NCI-H2196 treated with DMSO at 0.1 percent for 48 hours (cell line): ENCODE measurements at regions not wholly inside any gene's neighbourhood (a gene's known extent, or its start where the extent isn't known, plus 50 kb on each side); places are given as distances from the start of the nearest gene placed in this dataset.

ENCODE experiments used
- DNase-seq: peaks from one replicate; lab custom pipeline; 2025; ENCODE audit not compliant: unreplicated experiment; lab: John Stamatoyannopoulos, UW

DNA sequence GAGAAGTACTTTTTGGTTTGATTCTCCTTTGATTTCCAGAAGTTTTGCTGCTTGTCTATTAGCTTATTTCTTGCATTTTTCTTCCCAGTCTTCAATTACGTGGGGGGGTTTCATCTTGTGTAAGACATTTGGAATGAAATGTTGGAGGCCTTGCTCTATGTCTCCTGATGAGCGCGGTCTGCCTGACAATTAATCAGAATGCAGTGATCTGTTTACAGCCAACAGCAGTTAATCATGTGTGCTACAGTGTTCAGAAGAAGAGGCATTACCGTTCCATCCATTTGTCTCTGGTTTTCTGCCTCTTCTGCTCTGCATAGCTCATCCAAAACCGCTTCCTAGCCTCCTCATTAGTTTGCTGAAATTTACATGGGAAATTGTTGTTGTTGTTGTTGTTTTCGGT is 134.4 kb upstream of the ST6GAL2 start:
- DNase-seq: no peak

DNA sequence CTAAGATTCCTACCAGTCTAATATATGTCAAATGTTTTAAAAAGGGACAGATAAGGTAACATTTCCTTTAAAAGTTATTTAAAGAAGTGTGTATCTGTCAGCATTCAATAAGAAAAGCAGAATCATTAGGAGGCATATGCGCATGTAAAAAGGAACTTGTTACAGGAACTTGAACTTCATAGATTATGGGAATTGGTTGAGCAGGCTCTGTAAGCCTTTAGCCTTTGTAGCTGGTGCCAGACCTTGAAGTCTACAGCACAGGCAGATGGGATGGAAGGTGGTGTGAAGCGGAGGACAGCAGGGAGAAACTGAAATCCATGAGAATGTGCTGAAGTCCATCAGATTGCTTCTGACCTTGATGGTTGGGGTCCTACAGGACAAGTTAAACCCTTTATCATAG is 138.3 kb upstream of the ST6GAL2 start:
- DNase-seq: no peak

DNA sequence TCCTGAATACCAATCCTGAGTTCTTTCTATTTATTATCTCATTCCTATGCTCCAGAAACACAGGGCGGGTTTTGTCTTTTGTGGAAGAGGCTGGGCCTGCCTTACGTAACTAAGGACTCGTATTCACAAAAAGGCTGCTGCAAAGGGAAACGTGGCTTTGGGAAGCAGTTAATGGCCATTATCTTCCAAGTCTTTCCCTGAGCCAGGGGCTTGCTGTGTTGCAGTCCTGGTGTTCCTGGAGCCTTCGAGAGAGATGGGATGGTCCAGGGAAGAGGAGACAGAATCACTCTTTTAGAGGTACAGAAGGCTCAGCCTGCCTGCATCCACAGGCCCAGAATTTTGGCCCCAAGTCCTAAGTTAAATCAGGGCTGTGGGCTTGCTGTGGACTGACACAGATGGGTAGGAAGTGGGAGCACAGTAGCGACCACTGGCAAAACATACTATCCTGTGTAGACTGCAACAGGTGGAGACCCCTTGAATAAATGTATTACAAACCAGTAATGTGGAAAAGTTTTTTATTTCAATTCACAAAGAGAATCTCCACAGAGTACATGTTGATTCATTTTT is 139.4 kb upstream of the ST6GAL2 start:
- DNase-seq: no peak

DNA sequence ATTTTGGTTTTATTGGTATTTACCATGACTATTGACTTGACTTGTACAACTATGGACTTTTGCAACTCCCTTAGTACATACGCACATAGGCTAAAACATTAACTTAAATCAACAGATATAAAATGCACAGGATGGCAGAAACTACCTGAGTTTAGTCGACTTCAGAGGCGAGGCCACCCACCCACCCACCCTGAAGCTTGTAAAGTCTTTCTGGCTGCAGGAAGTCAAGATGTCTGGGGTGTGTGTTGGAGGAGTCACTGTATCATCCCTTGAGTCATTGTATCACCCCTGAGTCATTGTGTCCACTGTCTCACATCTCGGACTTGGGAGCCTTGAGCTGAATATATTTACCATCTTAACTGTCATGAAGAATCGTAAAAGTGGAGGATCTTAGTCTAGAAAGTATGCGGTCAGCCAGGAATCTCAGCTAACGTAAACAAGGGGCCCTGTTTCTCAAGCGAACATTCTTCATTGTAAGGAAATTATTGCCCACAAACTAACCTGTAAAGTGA is 140.0 kb upstream of the ST6GAL2 start:
- DNase-seq: no peak

DNA sequence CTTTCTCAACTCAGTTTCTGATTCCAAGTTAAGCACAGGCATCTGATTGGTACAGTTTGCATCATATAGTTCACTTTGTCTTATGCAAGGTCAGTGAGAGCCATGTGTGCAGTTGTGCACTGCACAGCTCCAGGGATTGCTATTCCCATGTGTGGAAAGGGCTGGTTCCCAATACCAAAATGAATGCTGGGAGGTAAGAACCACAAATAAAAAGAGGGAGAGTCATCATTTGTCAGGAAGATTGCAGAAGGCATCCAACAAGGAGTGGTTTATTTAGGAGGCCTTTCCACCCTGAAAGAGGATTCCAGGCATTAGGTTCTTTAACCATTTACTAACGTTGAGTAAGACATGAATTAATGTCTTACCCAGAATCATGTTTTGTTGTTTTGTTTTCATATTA is 141.2 kb upstream of the ST6GAL2 start:
- no peak for DNase-seq

DNA sequence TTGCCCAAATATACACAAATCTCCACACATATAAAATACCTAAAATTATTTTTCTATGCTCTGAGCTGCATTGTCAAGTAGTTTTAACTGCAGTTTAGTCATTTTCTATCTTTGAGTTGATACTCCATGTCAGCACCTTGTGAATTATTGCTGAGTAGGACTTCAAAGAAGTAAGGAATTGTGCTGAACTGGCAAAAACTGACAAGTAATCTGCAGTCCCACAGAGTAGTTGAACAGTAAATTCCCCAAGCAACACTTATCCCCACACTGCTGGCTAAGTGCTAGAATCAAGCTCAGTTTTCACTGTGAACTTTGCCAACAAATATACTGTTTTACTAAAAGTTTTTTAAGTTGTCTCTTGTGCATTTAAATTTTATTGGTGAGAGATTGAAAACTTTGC is 141.8 kb upstream of the ST6GAL2 start:
- DNase-seq: no peak

DNA sequence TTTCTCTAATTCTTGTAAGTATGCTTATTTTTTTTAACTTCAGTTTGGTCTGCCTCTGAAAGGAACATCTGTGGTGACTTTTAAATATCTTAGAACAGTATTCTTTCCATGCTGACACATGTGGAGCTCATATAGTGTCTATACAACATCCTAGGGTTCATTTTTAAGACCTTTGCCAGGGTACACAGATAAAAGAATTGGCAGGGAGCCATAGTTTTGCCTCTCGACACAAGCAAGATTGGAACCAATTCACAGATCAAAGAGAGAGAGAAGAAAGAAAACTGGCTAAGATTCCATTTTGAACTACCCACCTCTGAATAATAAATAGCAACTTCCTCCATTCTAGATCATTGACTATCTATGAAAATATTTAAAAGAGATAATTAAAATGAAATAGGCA is 142.7 kb upstream of the ST6GAL2 start:
- no peak for DNase-seq

DNA sequence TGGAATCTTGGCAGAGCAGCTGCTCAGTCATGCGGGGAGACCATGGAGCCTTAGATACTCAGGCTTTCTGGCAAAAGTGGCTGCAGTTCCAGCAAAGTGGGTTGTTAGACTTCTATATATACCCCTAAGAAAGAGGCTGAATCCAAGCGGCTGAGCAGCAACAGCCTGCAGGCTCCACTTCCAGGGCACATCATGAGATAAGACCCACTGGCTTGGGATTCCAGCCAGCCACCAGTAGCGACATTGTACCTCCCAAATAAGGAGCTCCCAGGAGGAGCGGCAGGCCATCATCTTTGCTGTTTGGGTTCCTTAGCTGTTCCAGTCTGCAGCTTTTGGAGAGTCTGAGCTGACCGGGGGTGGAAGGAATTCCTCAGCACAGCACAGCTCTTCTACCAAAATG is 150.3 kb upstream of the ST6GAL2 start:
- no peak for DNase-seq

DNA sequence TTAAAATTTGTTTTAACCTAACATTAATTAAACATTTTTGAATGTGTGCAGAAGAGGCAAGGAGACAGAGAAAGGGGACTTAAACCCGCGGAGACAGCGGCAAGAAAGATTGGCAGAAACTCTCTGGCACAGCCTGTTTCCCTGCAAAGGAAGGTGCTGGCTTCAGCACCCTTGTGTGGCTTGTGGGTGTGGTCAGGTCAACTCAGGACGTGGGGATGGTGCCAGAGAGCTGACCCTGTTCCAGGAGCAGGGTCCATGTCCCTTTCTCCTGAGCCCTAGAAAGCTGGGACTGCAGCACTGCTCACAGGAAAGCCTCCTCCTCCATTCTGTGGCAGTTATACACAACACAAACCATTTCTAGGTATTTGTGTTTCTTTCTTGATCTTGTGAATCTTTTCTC is 176.2 kb upstream of the ST6GAL2 start:
- no peak for DNase-seq

DNA sequence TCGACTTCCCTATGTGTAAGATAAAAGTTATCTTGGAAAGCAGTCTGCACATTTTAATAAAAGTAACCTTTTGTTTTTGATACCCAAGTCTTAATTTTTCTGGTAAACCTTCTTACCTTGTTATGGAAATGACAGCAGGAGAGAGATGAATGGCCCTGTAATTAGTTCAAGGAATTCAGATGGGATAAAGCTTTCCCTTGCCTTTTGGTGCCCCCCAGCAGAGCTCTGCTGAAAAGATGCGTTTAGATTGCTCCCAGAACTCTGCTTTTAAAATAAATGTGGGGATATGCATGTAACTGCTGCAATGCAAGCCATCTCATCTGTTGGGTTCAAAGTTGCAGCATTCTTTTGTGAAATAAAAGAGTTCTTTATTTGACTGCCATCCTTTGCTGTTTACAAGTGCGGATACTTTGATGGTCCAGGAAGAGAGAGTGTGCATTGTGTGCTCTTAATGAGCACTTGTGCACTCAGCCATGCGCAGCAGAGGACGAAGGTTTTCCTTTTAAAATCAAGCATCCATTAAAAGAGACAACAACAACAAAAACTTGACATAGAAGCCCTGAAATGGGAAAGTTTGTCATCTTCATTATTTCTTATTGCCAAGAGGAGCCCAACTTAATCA is 176.7 kb upstream of the ST6GAL2 start:
- DNase-seq: no peak

DNA sequence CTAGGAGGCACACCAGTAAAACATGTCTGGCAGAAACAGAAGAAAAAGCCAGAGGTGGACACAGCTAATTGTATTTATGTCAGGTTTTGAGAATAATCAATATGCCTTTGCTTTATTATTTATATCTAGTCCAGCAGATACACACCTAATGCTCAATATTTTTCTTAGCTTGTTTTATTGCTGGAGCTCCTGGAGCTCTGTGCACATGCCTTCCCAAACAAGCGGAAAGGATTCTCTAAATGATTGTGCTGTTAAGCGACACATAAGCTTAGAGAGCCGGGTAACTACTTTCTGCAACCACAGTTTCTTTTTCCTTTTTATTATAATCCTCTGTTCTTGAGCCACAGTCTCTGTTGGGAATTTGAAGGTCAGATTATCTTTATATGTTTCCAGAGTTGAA is 177.3 kb upstream of the ST6GAL2 start:
- DNase-seq: no peak

DNA sequence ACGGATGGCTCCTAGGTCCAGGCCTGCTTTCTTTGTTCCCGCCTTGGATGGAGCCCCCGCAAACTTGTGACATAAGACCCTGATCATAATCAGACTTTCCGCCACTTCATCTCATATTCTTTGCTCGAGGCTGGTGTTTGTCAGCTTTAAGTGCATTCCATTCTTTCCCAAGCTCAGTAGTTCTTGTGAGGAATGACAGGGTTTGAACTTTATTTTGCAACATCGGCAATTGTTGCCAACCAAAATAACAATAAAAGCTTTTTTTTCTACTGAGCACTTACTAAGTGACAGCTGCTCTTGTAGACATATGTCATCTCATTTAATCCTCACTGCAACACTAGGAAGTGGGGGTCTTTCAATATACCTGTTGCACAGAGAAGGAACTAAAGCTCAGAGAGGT is 178.8 kb upstream of the ST6GAL2 start:
- no peak for DNase-seq

DNA sequence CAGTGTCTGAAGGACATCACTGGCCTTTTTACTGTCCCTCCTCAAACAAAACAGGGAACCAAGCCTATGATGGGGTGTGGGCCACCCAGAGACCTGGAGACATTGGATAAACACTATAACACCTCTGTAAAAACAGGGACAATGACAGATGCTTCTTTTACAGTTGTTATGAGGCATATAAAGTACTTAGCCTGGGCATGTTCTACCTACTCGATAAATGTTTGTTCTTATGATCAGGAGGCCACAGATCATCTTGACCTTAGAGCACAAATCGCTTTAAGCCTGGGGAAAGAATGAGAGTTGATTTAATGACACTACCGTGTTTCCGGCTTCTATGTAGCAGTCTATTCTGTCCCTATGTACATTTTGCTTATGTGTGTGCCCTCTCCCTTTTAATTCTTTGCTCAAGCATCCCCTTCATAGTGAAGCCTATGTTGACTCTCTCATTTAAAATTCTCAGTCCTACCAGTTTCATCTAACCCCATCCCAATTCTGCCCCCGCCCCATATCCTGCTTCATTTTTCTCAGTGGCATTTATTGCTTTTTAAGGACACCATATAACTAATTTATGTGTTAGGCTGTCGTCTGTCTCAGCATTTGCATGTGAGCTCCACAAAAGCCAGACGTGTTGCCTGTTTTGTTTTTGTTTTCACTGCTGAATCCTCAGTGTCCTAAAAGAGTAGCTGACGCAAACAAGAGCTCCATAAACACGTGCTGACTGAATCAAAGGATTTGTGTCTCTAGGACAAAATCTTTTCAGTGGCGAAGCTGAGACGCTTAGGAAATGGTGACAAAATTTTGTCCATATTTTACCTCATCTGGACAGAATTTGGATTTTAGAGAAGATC is 182.3 kb upstream of the ST6GAL2 start:
- DNase-seq: no peak

DNA sequence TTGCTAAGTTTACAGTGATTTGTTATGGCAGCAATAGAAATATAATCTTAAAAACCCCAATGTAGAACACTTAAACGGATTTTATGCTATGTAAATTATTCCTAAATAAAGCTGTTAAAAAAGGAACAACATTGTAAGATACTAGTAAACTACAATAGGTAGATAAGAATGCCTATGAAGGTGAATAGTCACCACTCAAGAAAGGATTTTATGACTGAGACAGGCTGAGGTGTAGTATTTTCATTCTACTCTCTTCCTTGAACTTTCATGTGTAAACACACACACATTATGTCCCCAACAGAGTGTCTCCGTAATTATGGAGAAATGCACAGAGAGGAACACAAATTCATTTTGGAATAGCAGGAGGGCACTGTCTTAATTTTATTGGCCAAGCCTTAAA is 183.9 kb upstream of the ST6GAL2 start:
- no peak for DNase-seq

DNA sequence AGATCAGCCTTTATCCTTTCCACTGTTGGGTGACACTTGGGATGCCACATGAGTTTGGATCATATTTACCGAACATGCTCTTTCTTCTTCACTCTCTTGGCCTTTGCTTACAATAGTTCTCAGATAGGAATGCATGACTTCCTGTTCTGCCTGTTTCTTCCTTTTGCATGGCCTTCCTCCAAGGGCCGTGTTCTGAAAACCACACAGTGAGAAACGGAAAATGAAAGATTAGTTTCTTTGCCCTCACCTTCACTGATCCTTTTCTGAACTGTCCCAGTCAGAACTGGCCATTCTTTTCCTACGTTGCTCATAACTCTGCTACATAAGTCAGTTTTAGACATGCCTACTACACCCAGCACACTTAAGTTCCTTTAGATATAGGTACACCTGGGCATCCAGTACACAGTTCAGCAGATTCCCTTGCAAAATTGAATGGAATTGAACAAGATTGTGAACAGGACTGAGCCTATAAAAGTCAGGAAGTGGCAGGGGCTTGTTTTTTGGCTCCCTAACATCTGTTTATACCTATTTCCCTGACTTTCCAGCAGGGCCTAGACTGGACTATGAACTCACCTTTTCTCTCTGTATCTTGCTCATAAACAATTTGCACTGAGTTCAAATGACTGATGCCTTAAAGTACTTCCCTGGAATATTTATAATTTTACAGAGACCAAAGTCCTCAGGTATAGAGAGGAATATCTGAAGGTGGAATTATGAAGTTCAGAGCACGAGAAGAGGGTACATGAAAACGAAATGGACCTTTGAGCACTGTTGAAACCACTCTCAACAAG is 186.4 kb upstream of the ST6GAL2 start:
- DNase-seq: no peak

DNA sequence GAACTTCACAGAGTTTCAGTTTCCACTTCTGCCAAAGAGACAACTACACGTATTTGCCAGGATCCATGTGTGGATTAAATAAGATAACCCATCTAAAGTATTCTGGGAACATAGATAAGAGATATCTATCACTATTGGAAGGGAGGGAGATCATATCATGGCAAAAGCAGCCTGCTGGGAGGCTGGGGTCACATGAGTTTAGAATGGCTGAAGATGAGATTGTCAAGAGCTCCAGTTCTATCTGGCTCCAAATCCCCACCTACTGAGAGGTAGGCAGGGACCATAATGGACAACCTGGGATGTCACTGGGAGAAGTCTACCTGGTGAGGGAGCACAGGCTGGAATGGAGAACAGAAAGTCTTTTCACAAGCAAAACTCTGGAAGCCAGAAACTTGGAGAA is 192.6 kb upstream of the ST6GAL2 start:
- no peak for DNase-seq

DNA sequence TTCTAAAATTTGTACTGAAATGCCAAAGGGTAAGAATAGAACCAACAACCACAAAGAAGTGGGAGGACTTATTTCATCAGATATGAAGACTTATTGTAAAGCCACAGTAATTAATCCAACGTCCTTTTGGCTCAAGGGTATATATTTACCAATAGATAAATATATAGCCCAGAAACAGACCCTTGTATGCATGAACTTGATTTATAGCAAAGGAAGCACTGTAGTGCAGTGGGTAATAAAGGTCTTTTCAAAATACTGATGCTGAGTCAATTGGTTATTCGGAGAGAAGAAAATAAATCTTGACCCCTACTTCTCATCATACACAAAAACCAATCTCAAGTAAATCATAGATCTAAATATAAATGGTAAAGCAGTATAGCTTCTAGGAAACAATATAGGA is 200.5 kb upstream of the ST6GAL2 start:
- no peak for DNase-seq

DNA sequence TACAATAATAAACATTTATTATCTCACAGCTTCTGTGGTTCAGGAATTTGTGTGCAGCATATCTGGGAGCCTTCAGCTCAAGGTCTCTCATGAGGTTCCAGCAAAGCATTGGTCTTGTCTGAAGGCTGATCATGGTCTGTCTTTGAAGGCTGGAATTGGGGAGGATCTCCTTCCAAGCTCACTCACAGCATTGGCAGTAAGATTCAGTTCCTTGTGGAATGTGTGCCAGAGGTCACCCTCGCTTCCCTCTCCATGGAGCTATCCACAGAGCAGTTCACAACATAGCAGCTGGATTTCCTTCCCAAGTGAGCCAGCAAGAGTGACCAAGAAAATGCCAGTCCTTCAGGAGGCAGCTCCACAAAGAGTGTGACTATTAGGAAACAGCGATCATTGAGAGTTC is 202.2 kb upstream of the ST6GAL2 start:
- no peak for DNase-seq

DNA sequence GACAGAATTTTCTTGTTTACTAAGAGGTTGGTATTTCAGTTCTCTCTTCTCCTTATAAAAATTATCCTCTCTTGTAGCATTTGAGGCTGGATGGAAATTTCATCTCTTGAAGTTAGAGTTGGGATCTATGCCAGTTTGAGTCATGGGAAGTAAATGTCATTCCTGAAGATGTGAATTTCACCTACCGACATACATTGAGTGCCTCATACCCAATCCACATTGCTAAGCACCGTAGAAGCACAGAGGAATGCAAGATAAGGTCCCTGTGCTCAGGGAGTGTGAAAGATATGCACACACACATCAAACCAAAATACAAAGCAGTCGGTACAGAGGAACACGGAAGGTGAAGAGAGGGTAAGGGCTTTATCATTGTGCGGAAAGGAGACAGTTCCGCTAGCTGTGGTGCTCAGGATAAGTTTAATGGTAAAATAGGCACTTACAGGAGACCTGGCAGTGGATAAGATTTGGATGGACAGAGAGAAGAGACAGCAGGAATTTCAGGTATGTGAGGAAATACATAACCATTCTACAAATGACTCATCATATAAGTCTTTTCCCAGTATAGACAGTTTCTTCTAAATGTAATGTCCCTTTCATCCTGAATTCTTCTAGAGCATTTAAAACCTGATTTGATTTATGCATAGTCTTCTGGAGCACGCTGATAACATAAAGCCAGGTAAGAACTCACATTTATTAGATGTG is 205.3 kb upstream of the ST6GAL2 start:
- DNase-seq: no peak

DNA sequence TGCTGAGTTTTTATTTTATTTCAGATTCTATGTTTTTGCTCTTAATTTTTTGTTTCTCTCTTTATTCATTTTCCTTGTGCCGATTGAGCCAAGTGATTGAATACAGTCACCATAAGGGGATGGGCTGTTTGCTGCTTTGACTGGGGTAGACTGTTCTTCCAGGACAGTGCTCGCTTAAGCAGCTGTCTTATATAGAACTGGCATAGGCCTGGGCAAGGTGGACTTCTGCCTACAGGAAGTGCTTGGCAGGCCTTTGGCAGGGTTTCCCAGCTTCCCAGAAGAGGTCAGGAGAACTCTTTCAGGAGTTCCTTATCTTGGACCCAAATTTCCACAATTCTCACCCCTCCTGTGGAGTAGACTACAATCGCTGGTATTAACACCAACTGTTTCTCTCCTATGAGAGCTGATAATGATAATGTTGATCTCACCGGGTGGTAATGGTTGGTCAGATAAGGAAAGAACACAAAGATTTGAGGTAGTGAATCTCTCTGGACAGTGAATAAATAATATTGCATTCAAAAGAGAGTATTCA is 207.5 kb upstream of the ST6GAL2 start:
- no peak for DNase-seq
